Smooth muscle cell (in vitro differentiated cells): ENCODE measurements at regions not wholly inside any gene's neighbourhood (a gene's known extent, or its start where the extent isn't known, plus 50 kb on each side); places are given as distances from the start of the nearest gene placed in this dataset.

ENCODE experiments used
- DNase-seq: peaks from one replicate; lab custom pipeline; 2025; ENCODE audit not compliant: unreplicated experiment; lab: John Stamatoyannopoulos, UW
- H2AFZ ChIP-seq: fragments of 200-600 bp; sonication (generic); 2 replicates; pipeline ENCODE4 v1.6.0; 2016; ENCODE audit warnings: antibody characterized with exemption, low read depth, mild to moderate bottlenecking
- H3F3A ChIP-seq: fragments of 200-600 bp; sonication (generic); 2 replicates; pipeline ENCODE4 v1.6.0; 2017; ENCODE audit warnings: antibody characterized with exemption, low read depth
- H3K27ac ChIP-seq: fragments of 200-600 bp; sonication (generic); 2 replicates; pipeline ENCODE4 v1.5.1; 2016; ENCODE audit warnings: low read depth, mild to moderate bottlenecking
- H3K27me3 ChIP-seq: fragments of 200-600 bp; sonication (generic); 2 replicates; pipeline ENCODE4 v1.6.1; 2016; ENCODE audit warnings: low read depth, mild to moderate bottlenecking
- H3K36me3 ChIP-seq: fragments of 200-600 bp; sonication (generic); 2 replicates; pipeline ENCODE4 v1.5.1; 2016; ENCODE audit warnings: low read depth
- H3K4me1 ChIP-seq: fragments of 200-600 bp; sonication (generic); 2 replicates; pipeline ENCODE4 v1.5.1; 2016; ENCODE audit warnings: low read depth
- H3K4me2 ChIP-seq: fragments of 200-600 bp; sonication (generic); 2 replicates; pipeline ENCODE4 v1.6.0; 2016; ENCODE audit warnings: mild to moderate bottlenecking
- H3K4me3 ChIP-seq: fragments of 200-600 bp; sonication (generic); 2 replicates; pipeline ENCODE4 v1.5.1; 2016; ENCODE audit warnings: mild to moderate bottlenecking
- H3K79me2 ChIP-seq: fragments of 200-600 bp; sonication (generic); 2 replicates; pipeline ENCODE4 v1.6.0; 2016; ENCODE audit warnings: low read depth, mild to moderate bottlenecking
- H3K9ac ChIP-seq: fragments of 200-600 bp; sonication (generic); 2 replicates; pipeline ENCODE4 v1.6.0; 2016; ENCODE audit warnings: low read depth
- H3K9me3 ChIP-seq: fragments of 200-600 bp; sonication (generic); replicated peaks from 2 replicates; pipeline ENCODE4 v1.5.1; 2016; ENCODE audit warnings: low read depth
- H4K20me1 ChIP-seq: fragments of 200-600 bp; sonication (generic); 2 replicates; pipeline ENCODE4 v1.6.0; 2016; ENCODE audit warnings: low read depth
- WGBS: methylation state at CpG from one replicate; pipeline ENCODE4 v1.1.7; 2016; ENCODE audit warnings: low lambda C conversion rate; 5-methylcytosine and 5-hydroxymethylcytosine counted together
- TF ChIP-seq, protein P1 (sequence below): fragments of 200-600 bp; sonication (generic); IDR thresholded peaks from 2 replicates; pipeline ENCODE4 v1.5.1; 2017; ENCODE audit warnings: borderline replicate concordance, mild to moderate bottlenecking, antibody characterized with exemption; ENCODE audit not compliant: insufficient read depth, poor library complexity, severe bottlenecking

DNA sequence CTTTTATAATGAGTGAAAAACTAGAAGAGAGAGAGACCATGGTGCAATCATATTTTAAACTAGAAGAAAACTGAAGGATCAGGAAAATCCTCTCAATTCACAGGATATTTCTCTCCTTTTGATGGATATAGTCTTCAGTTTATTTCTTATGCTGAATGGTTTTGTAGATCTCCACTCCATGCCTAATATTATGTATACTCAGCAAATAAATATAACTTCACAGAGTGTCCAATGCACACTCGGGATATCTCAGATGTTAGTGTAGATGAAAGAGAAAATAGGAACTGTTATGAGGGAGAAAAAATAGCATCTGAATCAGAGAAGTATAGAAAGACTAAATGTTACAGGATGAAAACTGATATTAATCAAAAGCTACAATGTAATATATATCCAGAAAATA is 1324.5 kb upstream of the PIK3C3 start:
- no peak overlapping the region for H3K27ac ChIP-seq
- 97% methylated on average over 1 of the region's 1 CpG for WGBS

DNA sequence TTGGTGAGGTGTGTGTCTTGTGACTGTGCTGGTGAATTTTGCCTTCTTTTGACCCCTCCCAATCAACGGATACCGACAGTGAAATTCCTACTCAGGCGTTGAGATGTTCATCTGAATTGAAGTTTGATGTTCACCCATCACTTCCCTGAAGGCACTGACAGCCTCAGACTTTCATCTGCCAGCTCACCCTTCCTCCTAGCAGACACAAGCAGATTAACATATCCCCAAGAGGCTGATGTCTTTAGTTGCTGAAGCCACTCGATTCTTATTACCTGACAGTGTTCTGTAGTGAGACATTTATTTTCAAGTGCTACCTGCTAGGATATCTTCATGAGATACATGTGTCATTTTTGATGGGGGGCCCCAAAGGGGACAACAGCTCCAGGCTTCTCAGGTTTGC is 1330.1 kb upstream of the PIK3C3 start:
- Histone ChIP-seq H3K27ac (no peak overlapping the region), H3K27me3 (no peaks in the 10 kb centered on the region), H4K20me1 (no peaks in the 10 kb centered on the region), H3K9me3 (no peaks in the 10 kb centered on the region), H3K36me3 (no peaks in the 10 kb centered on the region), H2AFZ (no peak overlapping the region), H3K9ac (no peak overlapping the region), H3K4me2 (no peak overlapping the region), H3F3A (no peaks in the 10 kb centered on the region), H3K79me2 (no peaks in the 10 kb centered on the region), H3K4me3 (no peak overlapping the region), H3K4me1 (no peaks in the 10 kb centered on the region)
- DNase-seq, result no peak
- WGBS, result 77% methylated on average over 4 of the region's 4 CpGs
- TF ChIP-seq, protein P1, sequence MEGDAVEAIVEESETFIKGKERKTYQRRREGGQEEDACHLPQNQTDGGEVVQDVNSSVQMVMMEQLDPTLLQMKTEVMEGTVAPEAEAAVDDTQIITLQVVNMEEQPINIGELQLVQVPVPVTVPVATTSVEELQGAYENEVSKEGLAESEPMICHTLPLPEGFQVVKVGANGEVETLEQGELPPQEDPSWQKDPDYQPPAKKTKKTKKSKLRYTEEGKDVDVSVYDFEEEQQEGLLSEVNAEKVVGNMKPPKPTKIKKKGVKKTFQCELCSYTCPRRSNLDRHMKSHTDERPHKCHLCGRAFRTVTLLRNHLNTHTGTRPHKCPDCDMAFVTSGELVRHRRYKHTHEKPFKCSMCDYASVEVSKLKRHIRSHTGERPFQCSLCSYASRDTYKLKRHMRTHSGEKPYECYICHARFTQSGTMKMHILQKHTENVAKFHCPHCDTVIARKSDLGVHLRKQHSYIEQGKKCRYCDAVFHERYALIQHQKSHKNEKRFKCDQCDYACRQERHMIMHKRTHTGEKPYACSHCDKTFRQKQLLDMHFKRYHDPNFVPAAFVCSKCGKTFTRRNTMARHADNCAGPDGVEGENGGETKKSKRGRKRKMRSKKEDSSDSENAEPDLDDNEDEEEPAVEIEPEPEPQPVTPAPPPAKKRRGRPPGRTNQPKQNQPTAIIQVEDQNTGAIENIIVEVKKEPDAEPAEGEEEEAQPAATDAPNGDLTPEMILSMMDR, result no peak

More for the DNA sequence above, 1324.5 kb upstream of the PIK3C3 start:
- DNase-seq, result no peak
- no peak overlapping the region for H3K9ac ChIP-seq
- H3K9me3 ChIP-seq, result no peaks in the 10 kb centered on the region
- no peak overlapping the region for H3K4me3 ChIP-seq
- no peaks in the 10 kb centered on the region for H3K4me1 ChIP-seq
- TF ChIP-seq, protein P1, result no peak
- H3K36me3 ChIP-seq, result no peaks in the 10 kb centered on the region
- H3F3A ChIP-seq, result no peaks in the 10 kb centered on the region
- H3K4me2 ChIP-seq, result no peak overlapping the region
- H3K27me3 ChIP-seq, result no peaks in the 10 kb centered on the region
- no peaks in the 10 kb centered on the region for H4K20me1 ChIP-seq
- H3K79me2 ChIP-seq, result no peaks in the 10 kb centered on the region
- no peak overlapping the region for H2AFZ ChIP-seq

DNA sequence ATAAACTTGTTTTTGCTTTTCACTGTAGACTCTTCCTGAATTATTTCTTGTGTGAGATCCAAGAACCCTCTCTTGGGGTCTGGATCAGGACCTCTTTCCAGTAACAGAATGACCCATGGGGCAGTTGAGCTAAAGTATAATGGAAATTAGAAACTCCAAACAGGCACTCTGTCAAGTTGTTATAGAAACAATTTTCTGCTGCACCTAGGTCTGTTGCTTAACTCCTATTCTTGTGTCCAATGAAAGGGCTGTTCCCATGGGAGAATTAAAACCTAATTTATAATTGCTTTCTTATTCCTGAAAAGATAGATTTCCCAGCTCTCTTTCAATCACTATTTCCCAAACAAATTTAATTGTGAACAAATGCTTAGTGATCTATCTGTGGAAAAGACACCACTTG is 1341.3 kb upstream of the PIK3C3 start:
- Histone ChIP-seq H3K36me3 (no peaks in the 10 kb centered on the region), H3K27ac (no peak overlapping the region), H3K79me2 (no peaks in the 10 kb centered on the region), H3K9me3 (no peaks in the 10 kb centered on the region), H3K9ac (no peak overlapping the region), H3K4me2 (no peak overlapping the region), H3K27me3 (no peaks in the 10 kb centered on the region), H3K4me3 (no peak overlapping the region), H3K4me1 (no peaks in the 10 kb centered on the region), H4K20me1 (no peaks in the 10 kb centered on the region), H2AFZ (no peak overlapping the region), H3F3A (no peaks in the 10 kb centered on the region)
- no peak for DNase-seq
- TF ChIP-seq, protein P1, result no peak

DNA sequence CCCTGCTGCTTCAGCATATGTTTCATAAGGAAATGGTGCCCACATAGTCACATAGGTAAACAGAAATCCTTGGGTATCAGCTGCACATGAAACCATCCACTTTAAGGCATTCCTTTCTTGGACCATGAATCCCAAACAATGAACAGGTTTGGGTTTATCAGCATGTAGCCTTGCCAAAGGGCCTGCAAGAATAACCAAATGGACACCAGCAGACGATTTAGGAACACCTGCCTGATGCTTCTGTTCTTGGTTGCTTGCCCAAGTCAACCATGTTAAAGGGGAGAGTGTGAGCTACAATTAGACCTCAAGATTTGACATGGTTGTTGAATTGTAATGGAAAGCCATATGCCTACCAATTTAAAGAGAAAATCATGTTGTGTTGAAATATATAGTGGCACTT is 1342.7 kb upstream of the PIK3C3 start:
- H3K9me3 ChIP-seq, result no peaks in the 10 kb centered on the region
- no peaks in the 10 kb centered on the region for H3K36me3 ChIP-seq
- H4K20me1 ChIP-seq, result no peaks in the 10 kb centered on the region
- H2AFZ ChIP-seq, result no peak overlapping the region
- WGBS, result 89% methylated on average over 1 of the region's 1 CpG
- no peaks in the 10 kb centered on the region for H3K27me3 ChIP-seq
- TF ChIP-seq, protein P1, result no peak
- no peak for DNase-seq
- H3K27ac ChIP-seq, result no peak overlapping the region
- H3K79me2 ChIP-seq, result no peaks in the 10 kb centered on the region
- no peak overlapping the region for H3K4me2 ChIP-seq
- H3K4me1 ChIP-seq, result no peaks in the 10 kb centered on the region
- H3F3A ChIP-seq, result no peaks in the 10 kb centered on the region
- no peak overlapping the region for H3K9ac ChIP-seq
- H3K4me3 ChIP-seq, result no peak overlapping the region
